Esophagus squamous epithelium (tissue), 4 donors: ENCODE measurements at regions not wholly inside any gene's neighbourhood (a gene's known extent, or its start where the extent isn't known, plus 50 kb on each side); places are given as distances from the start of the nearest gene placed in this dataset.

Source experiments
- POLR2A ChIP-seq, 4 donors: fragments of 450-650 bp; IDR thresholded peaks; one replicate each; pipeline ENCODE4 v1.6.1; 2017; ENCODE audit warnings: antibody characterized with exemption in 4 of 4, mild to moderate bottlenecking in 4 of 4, moderate library complexity in 3 of 4
- TF ChIP-seq, protein P1 (sequence below), 6 experiments: fragments of 450-650 bp in 4 of 6; fragments of 200-600 bp in 2 of 6; sonication (generic) in 2 of 6; IDR thresholded peaks; one replicate each; pipeline ENCODE4 v1.5.1; 2016 to 2019; ENCODE audit warnings: antibody characterized with exemption in 6 of 6, mild to moderate bottlenecking in 4 of 6, moderate library complexity in 4 of 6

DNA sequence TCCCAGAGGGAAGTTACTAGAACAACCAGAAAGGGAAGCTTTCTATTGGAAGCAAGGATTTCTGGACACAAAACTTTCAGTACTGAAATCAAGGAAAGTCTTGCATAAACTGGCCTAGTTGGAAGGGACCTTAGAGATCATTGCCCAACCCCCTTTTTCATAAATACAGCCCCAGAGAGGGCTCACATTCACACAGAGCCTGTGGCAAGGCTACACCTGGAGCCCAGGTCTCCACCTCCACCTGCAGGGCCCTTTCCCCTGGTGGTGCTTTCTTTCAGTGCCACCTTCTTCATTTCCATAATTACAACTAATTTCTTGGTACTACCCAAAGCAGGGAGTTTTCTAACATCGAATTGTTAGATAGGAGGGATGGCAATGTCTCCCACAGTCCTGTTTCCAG, 85.7 kb downstream of the ADRB2 start:
- TF ChIP-seq, protein P1, sequence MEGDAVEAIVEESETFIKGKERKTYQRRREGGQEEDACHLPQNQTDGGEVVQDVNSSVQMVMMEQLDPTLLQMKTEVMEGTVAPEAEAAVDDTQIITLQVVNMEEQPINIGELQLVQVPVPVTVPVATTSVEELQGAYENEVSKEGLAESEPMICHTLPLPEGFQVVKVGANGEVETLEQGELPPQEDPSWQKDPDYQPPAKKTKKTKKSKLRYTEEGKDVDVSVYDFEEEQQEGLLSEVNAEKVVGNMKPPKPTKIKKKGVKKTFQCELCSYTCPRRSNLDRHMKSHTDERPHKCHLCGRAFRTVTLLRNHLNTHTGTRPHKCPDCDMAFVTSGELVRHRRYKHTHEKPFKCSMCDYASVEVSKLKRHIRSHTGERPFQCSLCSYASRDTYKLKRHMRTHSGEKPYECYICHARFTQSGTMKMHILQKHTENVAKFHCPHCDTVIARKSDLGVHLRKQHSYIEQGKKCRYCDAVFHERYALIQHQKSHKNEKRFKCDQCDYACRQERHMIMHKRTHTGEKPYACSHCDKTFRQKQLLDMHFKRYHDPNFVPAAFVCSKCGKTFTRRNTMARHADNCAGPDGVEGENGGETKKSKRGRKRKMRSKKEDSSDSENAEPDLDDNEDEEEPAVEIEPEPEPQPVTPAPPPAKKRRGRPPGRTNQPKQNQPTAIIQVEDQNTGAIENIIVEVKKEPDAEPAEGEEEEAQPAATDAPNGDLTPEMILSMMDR (IDR thresholded peaks at IDR 0.05), result no peak
- TF ChIP-seq POLR2A (IDR thresholded peaks at IDR 0.05), result no peak
